ENCODE measurements at regions not wholly inside any gene's neighbourhood (a gene's known extent, or its start where the extent isn't known, plus 50 kb on each side); places are given as distances from the start of the nearest gene placed in this dataset.

- no peak overlapping the region for H3K4me3 ChIP-seq
- no peaks in the 10 kb centered on the region for H3K4me1 ChIP-seq
- DNase-seq, result no peak
- no peaks in the 10 kb centered on the region for H3K27me3 ChIP-seq (replicated peaks in 1 of 7)
- intact Hi-C loops (cut with DNase I; ENCODE audit: low total_unique reads), result no loop called here
- 89 to 100% (median 92%) methylated on average over 1 of the region's 1 CpG; no CpG with 5 or more reads in 1 of the 5 donors for WGBS, 5 donors
- no peaks in the 10 kb centered on the region for H3K9me3 ChIP-seq
- no peak for TF ChIP-seq POLR2AphosphoS5 (IDR thresholded peaks at IDR 0.05)
- no peak for TF ChIP-seq CTCF (IDR thresholded peaks at IDR 0.05 in 8 of 11, conservative IDR thresholded peaks at IDR 0.05 in 3 of 11)
- no peak for TF ChIP-seq POLR2A (IDR thresholded peaks at IDR 0.05)
- no peaks in the 10 kb centered on the region for H3K36me3 ChIP-seq
- no peak overlapping the region for H3K27ac ChIP-seq
These were observed 489.9 kb upstream of the RPS6KA3 start for GRCh38 chrX:20756585-20756984.

- Histone ChIP-seq H3K27ac (no peak overlapping the region), H3K27me3 (replicated peaks in 1 of 7) (no peaks in the 10 kb centered on the region), H3K4me3 (no peak overlapping the region), H3K4me1 (no peaks in the 10 kb centered on the region), H3K9me3 (no peaks in the 10 kb centered on the region), H3K36me3 (no peaks in the 10 kb centered on the region)
- DNase-seq, result no peak
- intact Hi-C loops (cut with DNase I; ENCODE audit: low total_unique reads), result no loop called here
- TF ChIP-seq POLR2A (IDR thresholded peaks at IDR 0.05), result no peak
- no peak for TF ChIP-seq POLR2AphosphoS5 (IDR thresholded peaks at IDR 0.05)
- TF ChIP-seq CTCF (IDR thresholded peaks at IDR 0.05 in 8 of 11, conservative IDR thresholded peaks at IDR 0.05 in 3 of 11), result no peak
- WGBS, 5 donors, result 69 to 91% (median 76%) methylated on average over 3 of the region's 3 CpGs
These were observed 486.4 kb upstream of the RPS6KA3 start for GRCh38 chrX:20753076-20753475.

- 57 to 97% (median 90%) methylated on average over 1 of the region's 1 CpG for WGBS, 5 donors
- H3K27me3 ChIP-seq (replicated peaks in 1 of 7), result no peaks in the 10 kb centered on the region
- no peak for DNase-seq
- TF ChIP-seq CTCF (IDR thresholded peaks at IDR 0.05 in 8 of 11, conservative IDR thresholded peaks at IDR 0.05 in 3 of 11), result no peak
- no peak for TF ChIP-seq POLR2A (IDR thresholded peaks at IDR 0.05)
- no peak for TF ChIP-seq POLR2AphosphoS5 (IDR thresholded peaks at IDR 0.05)
- H3K27ac ChIP-seq, result no peak overlapping the region
- H3K4me3 ChIP-seq, result no peak overlapping the region
- H3K4me1 ChIP-seq, result no peaks in the 10 kb centered on the region
- intact Hi-C loops (cut with DNase I; ENCODE audit: low total_unique reads), result no loop called here
- H3K9me3 ChIP-seq, result no peaks in the 10 kb centered on the region
- H3K36me3 ChIP-seq, result no peaks in the 10 kb centered on the region
These were observed 480.0 kb upstream of the RPS6KA3 start for GRCh38 chrX:20746690-20747089.

- Histone ChIP-seq H3K9me3 (no peaks in the 10 kb centered on the region), H3K36me3 (no peaks in the 10 kb centered on the region), H3K27me3 (replicated peaks in 1 of 7) (no peaks in the 10 kb centered on the region), H3K4me1 (no peaks in the 10 kb centered on the region), H3K4me3 (no peak overlapping the region), H3K27ac (no peak overlapping the region)
- TF ChIP-seq CTCF (IDR thresholded peaks at IDR 0.05 in 8 of 11, conservative IDR thresholded peaks at IDR 0.05 in 3 of 11) (no peak), POLR2AphosphoS5 (IDR thresholded peaks at IDR 0.05) (no peak), POLR2A (IDR thresholded peaks at IDR 0.05) (no peak)
- 40 to 57% (median 46%) methylated on average over 1 to 2 of the region's 2 CpGs for WGBS, 5 donors
- intact Hi-C loops (cut with DNase I; ENCODE audit: low total_unique reads), result no loop called here
- no peak for DNase-seq
These were observed 476.3 kb upstream of the RPS6KA3 start for GRCh38 chrX:20743046-20743445.

Measured in spleen (tissue), 11 donors.